ENCODE measurements at regions not wholly inside any gene's neighbourhood (a gene's known extent, or its start where the extent isn't known, plus 50 kb on each side); places are given as distances from the start of the nearest gene placed in this dataset.

- TF ChIP-seq CTCF (IDR thresholded peaks at IDR 0.05): no peak
- no peak for TF ChIP-seq POLR2A (IDR thresholded peaks at IDR 0.05)
- TF ChIP-seq POLR2AphosphoS5 (IDR thresholded peaks at IDR 0.05): no peak
These were observed 53.5 kb upstream of the CCN2 start for GRCh38 chr6:132004668-132005067.
